ENCODE measurements at regions not wholly inside any gene's neighbourhood (a gene's known extent, or its start where the extent isn't known, plus 50 kb on each side); places are given as distances from the start of the nearest gene placed in this dataset.
A peak's percentile ranks its signal among the peaks of the same experiment; 100 is the strongest.

GRCh38 chr9:80410106-80410505 is 838.3 kb downstream of the TLE4 start:
- H3K9me3 Mint-ChIP-seq (ENCODE audit: low read depth): peaks cover 13% of the 10 kb centered on the region
- H3K36me3 Mint-ChIP-seq (ENCODE audit: low read depth): no peaks in the 10 kb centered on the region
- H3K27ac Mint-ChIP-seq (ENCODE audit: unreplicated experiment): peak overlapping the region; percentile 13
- H3K4me3 Mint-ChIP-seq (ENCODE audit: unreplicated experiment): no peak overlapping the region
- no peaks in the 10 kb centered on the region for H3K27me3 Mint-ChIP-seq (ENCODE audit: low read depth)
- no peak for TF ChIP-seq CTCF (IDR thresholded peaks at IDR 0.05)
- peaks cover 15% of the 10 kb centered on the region for H3K4me1 Mint-ChIP-seq (ENCODE audit: low read depth)
- no peak for DNase-seq (ENCODE audit: low spot score)

GRCh38 chr9:80407220-80407619 is 835.5 kb downstream of the TLE4 start:
- peaks cover 15% of the 10 kb centered on the region for H3K4me1 Mint-ChIP-seq (ENCODE audit: low read depth)
- no peak overlapping the region for H3K4me3 Mint-ChIP-seq (ENCODE audit: unreplicated experiment)
- no peaks in the 10 kb centered on the region for H3K27me3 Mint-ChIP-seq (ENCODE audit: low read depth)
- DNase-seq (ENCODE audit: low spot score): no peak
- H3K36me3 Mint-ChIP-seq (ENCODE audit: low read depth): no peaks in the 10 kb centered on the region
- TF ChIP-seq CTCF (IDR thresholded peaks at IDR 0.05): no peak
- H3K9me3 Mint-ChIP-seq (ENCODE audit: low read depth): peaks cover 5% of the 10 kb centered on the region
- no peak overlapping the region for H3K27ac Mint-ChIP-seq (ENCODE audit: unreplicated experiment)

- no peak for TF ChIP-seq CTCF (IDR thresholded peaks at IDR 0.05)
- no peaks in the 10 kb centered on the region for H3K36me3 Mint-ChIP-seq (ENCODE audit: low read depth)
- no peak for DNase-seq (ENCODE audit: low spot score)
- no peaks in the 10 kb centered on the region for H3K27me3 Mint-ChIP-seq (ENCODE audit: low read depth)
- peaks cover 7% of the 10 kb centered on the region for H3K4me1 Mint-ChIP-seq (ENCODE audit: low read depth)
- peaks cover 3% of the 10 kb centered on the region for H3K9me3 Mint-ChIP-seq (ENCODE audit: low read depth)
- H3K4me3 Mint-ChIP-seq (ENCODE audit: unreplicated experiment): no peak overlapping the region
- H3K27ac Mint-ChIP-seq (ENCODE audit: unreplicated experiment): no peak overlapping the region
Observed at GRCh38 chr9:80401243-80401642, 829.5 kb downstream of the TLE4 start.

GRCh38 chr9:80400624-80401230 is 829.0 kb downstream of the TLE4 start:
- peaks cover 7% of the 10 kb centered on the region for H3K4me1 Mint-ChIP-seq (ENCODE audit: low read depth)
- DNase-seq (ENCODE audit: low spot score): no peak
- TF ChIP-seq CTCF (IDR thresholded peaks at IDR 0.05): no peak
- H3K27ac Mint-ChIP-seq (ENCODE audit: unreplicated experiment): no peak overlapping the region
- no peaks in the 10 kb centered on the region for H3K36me3 Mint-ChIP-seq (ENCODE audit: low read depth)
- H3K4me3 Mint-ChIP-seq (ENCODE audit: unreplicated experiment): no peak overlapping the region
- peaks cover 3% of the 10 kb centered on the region for H3K9me3 Mint-ChIP-seq (ENCODE audit: low read depth)
- H3K27me3 Mint-ChIP-seq (ENCODE audit: low read depth): no peaks in the 10 kb centered on the region

GRCh38 chr9:80399606-80400005 is 827.8 kb downstream of the TLE4 start:
- Mint-ChIP-seq H3K9me3 (ENCODE audit: low read depth) (peaks cover 3% of the 10 kb centered on the region), H3K4me3 (ENCODE audit: unreplicated experiment) (no peak overlapping the region), H3K27me3 (ENCODE audit: low read depth) (no peaks in the 10 kb centered on the region)

More at GRCh38 chr9:80399606-80400005, 827.8 kb downstream of the TLE4 start:
- Mint-ChIP-seq H3K4me1 (ENCODE audit: low read depth) (peaks cover 7% of the 10 kb centered on the region), H3K27ac (ENCODE audit: unreplicated experiment) (no peak overlapping the region), H3K36me3 (ENCODE audit: low read depth) (no peaks in the 10 kb centered on the region)
- TF ChIP-seq CTCF (IDR thresholded peaks at IDR 0.05): no peak
- no peak for DNase-seq (ENCODE audit: low spot score)

All from chondrocyte (in vitro differentiated cells).